ENCODE measurements at regions not wholly inside any gene's neighbourhood (a gene's known extent, or its start where the extent isn't known, plus 50 kb on each side); places are given as distances from the start of the nearest gene placed in this dataset.

DNA sequence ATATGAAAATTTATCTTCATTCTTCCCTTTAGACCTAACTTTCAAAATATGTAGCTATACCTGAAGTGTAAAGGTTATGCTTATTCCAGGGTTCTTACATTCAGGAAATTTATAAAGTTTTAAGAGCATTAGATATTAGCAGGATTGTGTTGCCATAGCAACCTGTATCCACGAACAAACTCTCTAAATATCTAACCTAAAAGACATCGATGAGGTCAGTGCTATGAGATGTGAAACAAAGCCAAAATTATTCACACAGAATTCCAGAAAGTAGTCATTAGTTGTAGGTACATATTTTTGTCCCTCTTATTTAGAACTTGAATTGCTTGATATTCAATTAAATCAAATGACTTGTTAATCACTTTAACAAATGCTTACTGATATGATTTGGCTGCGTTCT lies 705.3 kb downstream of the SOCS6 start:
- DNase-seq (ENCODE audit: low spot score) = peak; percentile 32

DNA sequence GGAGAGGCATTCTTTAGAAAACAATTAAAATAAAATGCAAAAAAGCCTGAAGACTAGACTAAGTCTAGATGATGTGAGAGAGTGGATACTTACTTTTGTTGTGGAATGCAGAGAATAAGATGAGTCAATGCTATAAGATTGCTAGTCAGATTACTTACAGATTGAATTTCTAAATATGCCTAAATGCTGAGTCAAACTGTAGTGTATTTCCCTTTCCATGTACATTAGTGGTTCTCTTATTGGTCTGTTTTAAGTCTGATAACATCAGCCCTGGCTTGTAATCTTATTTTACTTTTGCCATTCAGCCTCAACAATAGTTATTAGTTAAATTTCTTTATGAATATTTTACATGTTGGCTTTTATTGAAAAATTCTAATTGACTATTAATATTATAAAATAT lies 702.7 kb downstream of the SOCS6 start:
- no peak for DNase-seq (ENCODE audit: low spot score)

DNA sequence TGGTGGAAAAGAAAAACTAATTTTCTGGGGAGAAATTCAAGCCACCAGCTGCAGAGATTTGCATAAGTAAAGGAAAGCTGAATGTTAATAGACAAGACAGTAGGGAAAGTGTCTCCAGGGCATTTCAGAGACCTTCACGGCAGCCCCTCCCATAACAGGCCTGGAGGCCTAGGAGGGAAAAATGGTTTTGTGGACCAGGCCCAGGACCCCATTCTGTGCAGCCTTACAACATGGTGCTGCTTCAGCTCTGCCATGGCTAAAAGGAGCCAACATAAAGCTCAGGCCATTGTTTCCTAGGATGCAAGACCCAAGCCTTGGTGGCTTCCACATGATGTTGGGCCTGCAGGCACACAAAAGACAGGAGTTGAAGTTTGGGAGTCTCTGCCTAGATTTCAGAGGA lies 697.1 kb downstream of the SOCS6 start:
- no peak for DNase-seq (ENCODE audit: low spot score)

DNA sequence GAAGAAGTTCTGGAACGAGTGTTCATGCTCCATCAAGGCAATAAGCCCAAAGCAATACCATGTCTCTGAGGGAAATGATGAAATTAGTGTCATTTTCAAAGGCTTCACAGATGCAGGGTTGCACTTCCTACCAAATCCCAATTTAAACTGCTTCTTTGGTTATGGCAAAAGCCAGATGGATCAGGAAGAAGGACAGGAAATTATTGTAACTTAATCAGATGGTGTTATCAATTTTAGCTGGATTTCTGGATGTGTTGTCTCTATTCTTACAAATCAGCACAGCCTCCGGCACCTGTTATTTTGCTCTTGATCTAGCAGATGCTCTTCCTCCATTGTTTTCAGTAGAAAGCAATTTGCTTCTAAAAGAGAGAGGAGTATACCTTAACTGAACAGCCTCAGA lies 693.4 kb downstream of the SOCS6 start:
- no peak for DNase-seq (ENCODE audit: low spot score)

DNA sequence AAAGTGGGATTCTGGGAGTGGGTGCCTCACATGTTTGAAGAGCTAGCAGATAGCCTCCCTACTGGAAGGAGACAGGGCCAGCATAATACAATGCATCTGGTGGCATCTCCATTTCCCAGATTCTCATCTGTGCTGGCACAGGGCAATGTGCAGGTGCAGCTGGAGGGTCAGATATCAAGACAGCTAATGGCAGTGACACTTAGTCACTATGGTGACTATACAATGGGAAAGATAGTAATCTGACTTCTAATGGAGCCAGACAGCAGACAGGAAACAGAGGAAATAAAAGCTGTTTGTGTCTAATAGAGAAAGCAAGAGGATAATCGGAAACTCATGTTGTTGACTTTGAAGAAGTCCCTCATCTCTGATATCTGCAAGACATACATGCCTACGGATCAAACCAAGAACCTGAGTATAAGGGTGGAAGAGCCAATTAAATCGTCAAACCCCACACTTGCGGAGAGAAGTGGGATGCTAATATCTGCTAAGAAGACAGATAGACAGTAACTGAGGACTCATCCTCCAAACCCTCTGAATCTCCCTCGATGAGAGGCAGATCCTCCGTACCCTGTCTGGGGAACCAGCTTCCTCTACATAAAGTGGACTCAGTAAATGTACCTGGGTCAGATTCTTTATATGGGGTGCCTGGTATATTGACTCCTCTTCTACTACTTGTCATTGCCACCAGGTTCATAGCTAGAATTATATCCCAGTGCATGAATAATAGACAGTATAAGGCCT lies 692.7 kb downstream of the SOCS6 start:
- DNase-seq (ENCODE audit: low spot score) = no peak

DNA sequence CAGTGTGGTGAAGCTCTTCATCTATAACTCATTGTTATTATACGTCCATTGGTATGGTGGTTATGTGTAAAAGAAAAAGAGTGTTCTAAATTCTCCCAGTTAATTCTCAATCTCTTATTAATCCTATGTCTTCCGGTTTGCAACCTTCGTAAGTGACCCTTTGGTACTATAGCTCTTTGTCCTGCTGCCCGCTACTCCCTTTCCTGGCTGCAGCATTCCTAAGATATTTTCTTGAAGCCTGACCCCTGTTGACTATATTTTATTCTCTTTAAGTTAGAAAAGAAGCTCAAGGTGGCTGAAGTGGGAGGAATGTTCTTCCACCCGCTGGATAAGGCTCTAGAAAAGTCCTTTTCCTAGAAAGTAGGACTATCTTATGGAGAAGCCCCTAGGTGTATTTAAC lies 684.8 kb downstream of the SOCS6 start:
- no peak for DNase-seq (ENCODE audit: low spot score)

DNA sequence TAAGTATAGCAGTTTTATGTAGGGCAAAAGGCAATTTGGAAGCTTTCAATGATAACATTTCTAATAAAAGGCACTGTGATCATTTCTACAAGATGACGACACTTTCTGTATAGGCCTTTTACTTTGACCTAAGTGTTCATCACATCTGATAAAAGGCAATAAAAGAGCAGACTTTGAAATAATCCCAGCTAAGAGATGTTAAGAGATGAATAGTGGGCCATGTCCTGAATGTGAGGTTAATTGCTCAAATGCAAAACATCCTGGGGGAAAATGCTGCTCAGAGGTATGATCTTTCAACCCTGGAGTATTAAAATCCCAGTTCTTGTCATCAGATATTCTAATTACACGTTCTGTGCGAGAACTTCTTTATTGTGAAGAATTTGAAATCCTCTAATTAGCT lies 677.6 kb downstream of the SOCS6 start:
- DNase-seq (ENCODE audit: low spot score) = no peak

DNA sequence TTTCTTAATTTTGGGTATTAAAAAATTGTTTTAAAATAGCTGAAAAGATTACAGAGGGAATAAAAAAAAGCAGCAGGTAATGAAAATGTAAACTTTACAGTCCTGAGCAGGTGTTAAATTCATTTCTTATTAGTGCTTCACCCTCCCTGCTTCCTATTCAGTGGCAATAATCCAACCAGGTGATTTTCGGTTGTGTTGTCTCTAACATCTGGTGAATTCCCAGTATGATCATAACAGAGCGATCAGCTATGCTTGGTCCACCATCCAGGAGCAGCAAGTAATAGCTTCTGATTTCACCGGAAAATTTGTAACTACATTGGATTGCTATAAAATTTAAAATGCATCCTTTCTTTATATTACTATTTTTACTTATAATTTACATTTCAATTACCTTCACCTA lies 673.1 kb downstream of the SOCS6 start:
- DNase-seq (ENCODE audit: low spot score) = no peak

DNA sequence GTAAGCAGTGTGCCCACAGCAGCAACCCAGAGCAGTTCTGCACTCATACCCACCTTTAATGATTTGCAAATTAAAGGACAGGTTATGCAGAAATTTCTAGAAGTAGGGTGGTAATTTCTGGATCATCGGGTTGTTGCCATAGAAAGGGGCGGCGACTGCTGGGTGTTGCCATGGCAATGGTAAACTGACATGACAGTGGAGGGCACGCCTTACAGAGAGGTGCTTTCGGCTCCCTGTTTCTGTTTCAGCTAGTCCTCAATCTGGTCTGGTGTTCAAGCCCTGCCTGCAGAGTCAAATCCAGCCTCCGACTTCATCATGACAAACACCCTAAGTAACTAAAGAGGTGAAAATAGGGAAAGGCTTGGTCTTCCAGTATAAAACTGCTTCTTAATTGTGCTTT lies 667.7 kb downstream of the SOCS6 start:
- no peak for DNase-seq (ENCODE audit: low spot score)

DNA sequence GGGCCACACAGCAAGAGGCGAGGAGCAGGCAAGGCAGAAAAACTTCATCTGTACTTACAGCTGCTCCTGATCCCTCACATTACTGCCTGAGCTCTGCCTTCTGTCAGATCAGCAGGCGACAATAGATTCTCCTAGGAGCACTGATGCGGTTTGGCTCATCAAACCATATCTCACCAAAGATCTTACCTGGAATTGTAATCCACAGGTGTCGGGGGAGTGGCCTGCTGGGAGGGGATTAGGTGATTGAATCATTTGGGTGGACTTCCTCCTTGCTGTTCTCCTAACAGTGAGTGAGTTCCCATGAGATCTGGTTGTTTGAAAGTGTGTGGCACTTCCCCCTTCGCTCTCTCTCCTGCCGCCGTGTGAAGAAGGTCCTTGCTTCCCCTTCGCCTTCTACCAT lies 647.3 kb downstream of the SOCS6 start:
- no peak for DNase-seq (ENCODE audit: low spot score)

DNA sequence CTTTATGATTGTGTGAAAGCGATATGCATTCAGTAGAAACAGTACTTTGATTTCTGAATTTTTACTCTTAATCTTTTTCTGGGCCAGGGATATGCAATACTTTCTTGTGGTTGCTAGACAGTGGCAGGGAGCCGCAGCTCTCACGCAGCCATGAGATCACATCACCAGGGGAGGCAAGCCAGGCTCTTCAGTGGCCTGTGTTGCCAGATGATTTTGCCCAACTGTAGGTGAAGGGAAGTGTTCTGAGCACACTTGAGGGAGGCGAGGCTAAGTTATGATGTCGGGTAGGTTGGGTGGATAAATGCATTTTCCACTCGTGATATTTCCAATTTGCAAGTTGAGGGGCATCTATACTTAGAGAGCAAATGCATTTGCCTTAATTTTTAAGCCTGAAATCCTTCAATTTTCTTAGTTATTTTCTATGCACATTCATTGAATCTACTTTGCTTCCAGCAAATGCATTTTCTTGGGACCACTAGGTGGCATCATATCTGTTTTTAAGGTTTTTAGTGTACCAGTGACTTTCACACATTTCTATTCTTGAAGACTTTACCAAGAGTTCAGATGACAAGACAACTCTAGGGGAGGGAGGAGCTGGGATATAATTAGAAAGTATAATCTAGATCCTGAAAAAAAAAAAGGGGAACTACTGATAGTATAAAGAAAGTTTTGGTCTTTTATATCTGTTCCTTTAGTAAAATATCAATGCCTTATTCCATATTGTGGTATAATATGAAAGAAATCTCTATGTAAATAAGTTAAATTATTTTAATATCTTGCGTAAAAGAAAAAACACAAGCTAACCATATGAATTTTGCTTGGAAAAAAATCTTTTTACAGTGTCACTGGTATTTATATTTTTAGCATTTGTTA lies 643.3 kb downstream of the SOCS6 start:
- peak; percentile 56 for DNase-seq (ENCODE audit: low spot score)

DNA sequence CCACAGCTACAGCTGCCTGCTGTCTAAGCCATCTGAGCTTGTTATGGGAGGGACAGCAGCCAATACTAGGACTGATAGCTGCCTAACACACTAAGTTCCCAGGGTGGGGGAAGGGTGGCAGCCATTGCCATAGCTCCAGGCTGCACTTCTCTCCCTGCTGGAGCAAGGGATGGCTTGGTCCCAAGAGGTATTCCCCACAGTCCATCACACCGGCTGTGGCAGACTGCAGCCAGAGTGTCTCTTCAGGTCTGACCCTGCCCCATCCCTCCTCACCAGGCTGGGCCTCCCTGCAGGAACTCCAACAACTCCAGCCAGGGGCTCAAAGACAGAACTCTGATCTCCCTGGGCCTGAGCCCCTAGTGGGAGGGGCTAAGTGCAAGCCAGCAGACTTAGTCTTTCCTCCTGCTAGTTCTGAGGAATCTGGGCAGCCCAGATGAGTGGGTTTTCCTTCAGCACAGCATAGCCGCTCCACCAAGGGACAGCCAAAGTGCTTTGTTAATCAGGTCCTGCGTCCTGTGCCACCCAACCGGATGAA lies 632.1 kb downstream of the SOCS6 start:
- no peak for DNase-seq (ENCODE audit: low spot score)

DNA sequence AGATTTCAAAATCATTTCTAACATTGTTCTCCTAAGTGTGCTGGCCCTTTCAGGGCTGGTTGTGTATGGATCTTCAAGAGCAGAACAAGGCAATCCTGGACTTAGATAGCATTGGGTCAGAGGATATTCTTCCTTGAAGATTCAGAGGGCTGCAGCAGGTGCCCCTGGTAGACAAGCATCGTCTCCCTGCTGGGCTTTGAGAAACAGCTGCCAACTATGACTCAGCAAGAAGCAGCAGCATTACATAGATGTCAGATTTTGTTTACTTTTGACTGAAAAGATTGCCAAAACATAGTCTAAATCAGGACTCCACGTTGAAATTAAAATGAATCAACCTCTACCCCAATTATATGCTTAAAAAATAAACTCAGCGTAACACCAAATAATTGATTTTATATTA lies 618.8 kb downstream of the SOCS6 start:
- DNase-seq (ENCODE audit: low spot score) = no peak

DNA sequence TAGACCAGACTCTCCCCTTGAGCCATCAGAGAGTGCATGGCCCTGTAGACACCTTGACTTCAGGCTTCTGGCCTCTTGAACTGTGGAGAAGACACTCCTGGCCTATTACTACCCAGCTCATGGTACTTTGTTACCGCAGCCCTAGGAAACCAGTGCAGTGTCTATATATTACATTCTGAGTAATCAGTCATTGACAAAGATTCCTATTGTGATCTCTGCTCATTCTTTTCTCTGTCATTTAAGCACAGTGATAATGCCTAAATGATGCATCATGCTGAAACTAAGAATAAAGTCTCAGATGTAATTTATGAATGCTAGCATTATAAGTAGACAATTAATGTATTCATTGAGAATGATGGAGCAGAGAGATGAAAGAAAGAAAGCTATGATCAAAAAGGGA lies 603.5 kb downstream of the SOCS6 start:
- no peak for DNase-seq (ENCODE audit: low spot score)

DNA sequence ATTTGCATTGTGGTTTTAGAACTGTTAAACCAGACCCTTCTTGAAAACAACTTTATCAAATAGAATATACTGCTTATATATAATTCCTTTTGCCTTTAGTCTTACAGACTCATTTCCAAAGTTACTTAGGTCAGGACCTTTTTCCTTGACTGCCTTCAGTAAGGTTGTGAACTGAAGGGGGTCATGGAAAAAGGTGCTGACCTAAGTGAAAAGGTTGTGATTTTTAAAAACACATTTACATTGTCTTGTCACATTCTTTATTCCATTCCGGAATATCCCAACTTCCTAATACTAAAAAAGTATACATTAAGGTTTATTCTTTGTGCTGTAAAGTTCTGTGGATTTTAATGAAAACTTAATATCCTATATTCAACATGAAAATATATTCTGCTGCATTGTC lies 581.4 kb downstream of the SOCS6 start:
- DNase-seq (ENCODE audit: low spot score) = no peak

DNA sequence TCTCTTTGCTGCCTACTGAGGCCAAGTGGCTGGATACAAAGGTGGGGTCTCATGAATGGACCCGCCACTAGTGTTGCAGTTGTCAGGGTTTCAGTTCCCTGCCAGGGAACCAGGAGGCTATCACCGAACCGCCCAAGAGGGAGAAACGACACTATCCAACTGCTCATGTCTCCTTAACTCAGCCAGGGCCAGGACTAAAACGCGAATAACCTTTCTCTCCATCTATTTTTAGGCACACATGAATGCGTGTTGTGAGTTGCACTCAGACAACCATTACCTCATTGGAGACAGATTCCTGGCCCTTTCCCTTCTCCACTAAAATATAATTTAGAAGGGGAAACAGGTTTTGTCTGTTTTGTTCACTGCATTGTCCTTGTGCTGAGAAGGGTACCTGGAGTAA lies 559.5 kb downstream of the SOCS6 start:
- DNase-seq (ENCODE audit: low spot score) = no peak

DNA sequence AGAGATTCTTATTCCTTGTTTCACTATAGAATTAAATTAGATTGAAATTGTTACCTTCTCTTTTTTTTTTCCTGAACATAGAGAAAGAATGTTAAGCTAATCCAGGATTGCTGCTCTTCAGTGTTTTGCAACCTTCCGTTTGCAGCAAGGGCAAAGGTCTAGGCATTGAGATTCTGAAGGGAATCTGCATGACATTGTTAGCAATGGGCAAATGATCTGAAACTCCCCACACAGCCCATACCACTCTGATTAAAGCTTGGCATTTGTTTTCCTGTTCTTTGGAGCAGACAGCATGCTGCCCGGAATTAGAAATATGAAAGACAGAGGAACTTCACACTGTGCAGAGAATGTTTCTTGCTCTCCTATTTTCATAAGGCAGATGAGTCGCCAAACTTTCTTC lies 551.8 kb downstream of the SOCS6 start:
- no peak for DNase-seq (ENCODE audit: low spot score)

DNA sequence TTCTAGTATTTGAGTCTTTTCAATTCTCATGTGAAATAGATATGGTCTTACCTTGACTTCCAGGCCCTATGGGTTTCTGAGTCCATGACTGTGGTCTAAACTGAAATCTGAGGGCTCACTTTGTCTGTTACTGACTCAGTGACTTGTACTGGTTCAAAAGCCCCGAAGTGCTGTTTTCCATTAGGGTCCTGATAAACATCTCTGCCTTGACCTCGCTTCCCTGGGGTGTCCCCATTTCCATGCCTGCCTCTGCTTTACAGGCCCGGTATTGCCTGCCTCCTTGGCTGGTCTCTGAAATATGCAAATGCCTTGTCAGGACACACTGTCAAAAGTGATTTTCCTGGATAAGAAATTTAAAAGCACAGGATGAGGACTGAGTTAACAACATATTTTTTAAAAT lies 538.8 kb downstream of the SOCS6 start:
- DNase-seq (ENCODE audit: low spot score) = no peak

DNA sequence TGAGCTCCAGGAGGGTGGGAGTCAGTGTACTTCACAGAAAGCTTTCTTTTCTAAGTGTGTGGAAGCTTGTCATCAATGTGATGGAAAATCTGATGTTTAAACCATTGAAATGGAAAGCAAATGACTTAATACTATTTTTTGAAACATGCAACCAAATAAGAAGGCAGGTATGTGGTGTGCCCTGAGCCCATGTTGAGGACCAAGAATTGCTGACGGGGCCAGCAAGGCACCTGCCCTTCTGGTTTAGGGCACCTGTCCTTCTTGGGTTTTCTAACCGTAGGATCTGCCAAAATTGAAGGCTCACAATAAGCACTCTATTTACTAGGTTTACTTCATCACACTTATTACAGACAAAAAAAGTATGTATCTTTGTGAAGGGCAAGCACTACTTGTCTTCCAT lies 537.7 kb downstream of the SOCS6 start:
- DNase-seq (ENCODE audit: low spot score) = no peak

DNA sequence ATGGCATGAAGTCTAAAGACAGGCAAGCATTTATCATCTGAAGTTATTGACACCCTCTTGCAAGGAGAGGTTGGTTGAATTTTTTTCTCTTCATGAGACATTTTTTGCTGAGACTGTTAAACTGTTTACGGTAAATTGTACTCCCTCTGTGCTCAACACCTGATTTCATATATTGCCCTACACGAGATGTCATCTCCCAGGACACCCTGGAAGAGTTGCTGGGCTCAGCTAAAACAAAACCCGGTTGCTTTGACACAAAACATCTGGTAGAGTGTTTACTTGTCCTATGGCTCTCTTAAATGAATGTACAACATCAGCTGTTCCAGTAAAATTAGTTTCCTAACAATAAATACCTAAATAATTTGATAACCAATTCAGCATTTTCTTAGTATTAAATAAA lies 533.8 kb downstream of the SOCS6 start:
- DNase-seq (ENCODE audit: low spot score) = no peak

DNA sequence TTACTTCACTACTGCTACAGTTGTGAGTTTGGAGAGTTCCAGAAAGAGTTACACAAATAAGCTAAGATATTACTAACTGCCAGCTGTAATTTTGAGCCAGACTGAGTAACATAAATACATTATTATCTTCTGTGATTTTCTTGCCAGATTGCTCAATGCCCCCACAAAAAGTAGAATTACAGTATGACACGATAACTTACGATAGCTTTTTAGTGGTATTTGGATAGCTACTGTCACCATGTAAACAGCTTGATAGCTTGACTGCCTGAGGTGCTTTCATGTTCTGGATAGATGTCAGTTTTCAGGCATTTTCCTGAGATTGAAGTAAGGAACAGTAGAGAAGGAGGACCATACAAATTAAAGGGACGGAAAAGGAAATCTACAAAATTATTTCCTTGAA lies 533.3 kb downstream of the SOCS6 start:
- no peak for DNase-seq (ENCODE audit: low spot score)

DNA sequence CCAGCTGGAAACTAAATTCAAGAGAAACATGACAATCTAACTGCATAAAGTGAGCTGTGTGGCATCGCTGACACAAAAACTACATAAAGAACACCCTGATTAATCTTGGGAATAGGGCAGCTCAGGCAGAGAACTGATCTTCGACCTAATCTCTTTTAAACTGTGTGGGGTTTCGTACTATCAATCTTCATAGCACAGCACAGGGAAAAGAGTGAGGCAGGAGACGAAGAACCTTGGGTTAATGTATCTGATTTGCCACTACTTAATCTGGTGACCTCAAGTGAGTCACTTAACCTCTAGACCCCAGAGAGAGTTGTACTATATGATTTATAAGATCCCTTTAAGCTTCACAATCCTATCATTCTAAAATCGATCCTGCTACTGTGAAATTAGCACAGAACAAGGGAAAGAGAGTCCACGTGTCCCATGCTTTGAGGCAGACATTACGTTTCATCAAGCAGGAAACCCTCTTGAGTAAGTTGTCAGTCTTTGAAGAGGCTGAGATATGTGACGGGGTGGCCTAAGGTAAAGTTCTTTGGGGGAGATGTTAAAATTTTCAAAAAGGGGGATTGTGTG lies 519.7 kb downstream of the SOCS6 start:
- no peak for DNase-seq (ENCODE audit: low spot score)

DNA sequence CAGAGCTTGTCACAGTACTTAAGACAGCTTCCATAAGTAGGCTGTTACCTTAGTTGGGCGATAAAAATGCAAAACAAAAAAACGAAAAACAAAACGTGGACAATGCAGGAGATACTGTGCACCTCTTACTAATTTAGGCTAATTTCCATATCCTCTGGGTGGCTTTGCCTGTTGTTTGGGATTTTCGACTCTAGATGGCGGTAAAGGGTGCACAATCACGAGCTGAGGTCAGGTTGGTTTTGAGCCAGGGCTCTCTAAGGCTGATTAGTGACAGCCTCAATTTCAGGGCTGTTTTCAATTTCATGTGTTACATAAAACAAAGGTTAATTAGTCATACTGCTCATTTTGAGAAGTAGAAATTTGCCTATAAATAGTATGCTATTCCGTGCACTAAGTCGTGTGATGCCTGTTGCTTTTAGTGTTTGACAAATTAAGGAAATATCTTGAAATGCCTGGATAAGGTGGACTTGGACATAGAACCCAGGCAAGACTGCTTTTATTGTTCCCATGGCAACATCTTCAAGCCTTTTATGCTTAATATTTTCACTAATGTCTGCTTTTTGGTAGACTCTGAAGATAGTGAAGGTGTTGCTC lies 493.1 kb downstream of the SOCS6 start:
- peak; percentile 48 for DNase-seq (ENCODE audit: low spot score)

Measured in kidney tubule cell (primary cell).